Activated effector memory CD4-positive, alpha-beta T cell treated with anti-CD3 and anti-CD28 coated beads, Interleukin-2, amount 50 U/mL, for 16 hours (primary cell): ENCODE measurements at regions not wholly inside any gene's neighbourhood (a gene's known extent, or its start where the extent isn't known, plus 50 kb on each side); places are given as distances from the start of the nearest gene placed in this dataset.
"Not testable (repeated sequence)": the region's sequence is repeated elsewhere in the genome, so short reads cannot be mapped to it uniquely, and the experiment has no call there.

Experiments used
- DNase-seq: peaks from one replicate; pipeline ENCODE4 v3.0.0-alpha.2; 2020

GRCh38 chr10:42988517-42989395 is 88.1 kb upstream of the RET start:
- DNase-seq: no peak

DNA sequence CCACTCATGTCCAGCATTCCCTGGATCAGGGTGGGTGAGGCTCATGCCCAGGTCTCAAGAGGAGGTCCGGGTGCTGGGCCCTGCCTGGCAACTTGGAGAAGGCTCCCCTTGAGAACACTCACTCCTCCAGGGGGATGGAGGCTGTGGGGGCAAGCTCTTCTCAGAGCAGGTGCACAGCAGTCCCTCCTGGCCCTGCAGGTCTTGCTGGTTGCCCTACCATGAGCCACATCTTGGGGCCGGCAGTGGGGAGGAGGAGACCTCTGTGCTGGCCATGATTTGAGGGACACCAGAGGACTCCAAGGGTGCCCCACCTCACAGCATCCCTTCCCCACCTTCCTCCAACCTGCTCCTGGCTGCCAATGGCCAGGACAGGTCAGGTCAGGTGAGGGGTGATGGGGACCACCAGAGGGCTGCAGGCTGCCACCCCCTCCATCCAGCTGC is 87.4 kb upstream of the RET start:
- peak; percentile 61 for DNase-seq

- no peak for DNase-seq
Measured at GRCh38 chr10:42990016-42990720, 86.7 kb upstream of the RET start.

GRCh38 chr10:42990721-42991441 is 86.0 kb upstream of the RET start:
- peak; percentile 59 for DNase-seq

DNA sequence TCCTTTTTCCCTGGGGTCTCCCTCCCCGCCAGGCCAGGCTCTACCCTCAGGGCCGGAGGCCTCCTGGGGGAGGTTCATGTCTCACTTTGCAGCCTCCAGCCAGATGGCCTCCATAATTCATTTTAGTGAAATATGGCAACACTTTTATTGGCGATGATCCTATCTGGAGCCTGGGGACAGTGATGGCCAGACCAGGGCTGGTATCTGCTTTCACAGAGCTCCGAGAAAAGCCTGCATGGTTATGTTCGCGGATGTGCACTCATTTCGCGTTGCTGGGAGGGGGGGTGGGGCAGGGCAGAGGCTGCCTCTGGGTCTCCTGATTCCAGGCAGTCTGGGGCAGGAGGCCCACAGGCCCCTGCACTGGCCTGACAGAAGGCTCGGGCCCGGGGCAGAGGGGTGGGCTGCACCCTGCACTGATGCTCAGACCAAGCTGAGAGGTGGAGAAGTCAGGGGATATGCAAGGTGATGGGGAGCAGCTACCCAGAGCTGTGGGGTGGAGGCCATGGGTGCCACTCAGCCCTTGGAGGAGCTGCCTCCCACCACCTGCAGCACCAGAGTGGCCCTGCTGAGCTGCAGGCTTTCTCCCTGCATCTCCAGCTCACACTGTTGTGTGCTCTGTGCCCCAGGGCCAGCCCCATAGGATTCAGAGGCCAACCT is 85.3 kb upstream of the RET start:
- no peak for DNase-seq

DNA sequence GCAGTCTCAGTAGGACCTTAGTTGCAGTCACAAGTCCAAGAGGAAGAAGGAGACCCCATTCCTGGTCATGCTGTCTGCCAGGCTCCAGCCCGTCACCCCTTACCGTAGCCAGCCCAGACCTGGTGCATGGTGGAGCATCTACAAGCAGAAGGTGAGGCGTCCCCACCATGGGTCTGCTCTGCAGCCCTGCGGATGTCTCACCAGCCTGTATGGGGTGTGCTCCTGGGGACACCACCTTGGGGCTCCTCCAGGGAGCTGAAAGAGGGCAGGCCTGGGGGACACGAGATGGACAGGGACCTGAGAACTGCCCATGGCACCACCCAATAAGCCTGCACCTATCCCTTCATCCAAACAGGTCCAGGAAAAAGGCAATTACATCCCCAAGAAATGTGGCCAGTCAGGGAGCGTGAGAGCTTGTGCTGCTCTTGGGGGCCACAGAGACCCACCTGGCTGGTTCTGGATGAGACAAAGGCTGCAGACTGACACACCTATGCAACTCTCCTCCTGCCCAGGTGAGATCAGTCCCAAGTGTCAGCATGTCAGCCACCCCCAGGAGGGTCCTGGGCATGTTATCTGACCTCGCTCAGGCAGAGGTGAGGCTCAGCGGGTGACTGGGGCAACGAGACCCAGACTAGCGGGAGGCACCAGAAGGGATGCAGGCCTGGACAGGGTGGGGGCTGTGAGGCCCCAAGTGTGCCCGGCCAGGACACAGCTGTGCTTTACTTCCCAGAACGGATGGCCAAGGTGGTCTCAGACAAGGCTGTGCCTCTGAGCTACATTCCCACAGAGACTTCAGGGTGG is 84.5 kb upstream of the RET start:
- no peak for DNase-seq

GRCh38 chr10:42992957-42993390 is 83.9 kb upstream of the RET start:
- DNase-seq: no peak

DNA sequence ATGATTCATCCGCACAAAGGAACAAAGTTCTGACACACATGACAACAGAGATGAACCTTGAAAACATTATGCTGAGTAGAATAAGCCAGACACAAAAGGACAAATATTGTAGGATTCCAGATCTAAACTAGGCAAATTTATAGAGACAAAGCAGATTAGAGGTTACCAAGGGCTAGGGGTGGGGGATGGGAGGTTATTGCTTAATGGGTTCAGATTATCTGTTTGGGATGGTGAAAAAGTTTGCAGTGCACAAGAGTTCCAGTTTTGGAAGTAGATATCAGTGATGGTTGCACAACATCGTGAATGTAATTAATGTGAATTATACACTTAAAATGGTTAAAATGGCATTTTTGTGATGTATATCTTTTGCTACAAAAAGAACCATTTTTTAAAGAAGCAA is 82.0 kb upstream of the RET start:
- not testable (repeated sequence) for DNase-seq

- DNase-seq: no peak
Measured at GRCh38 chr10:42995537-42995936, 81.3 kb upstream of the RET start.

DNA sequence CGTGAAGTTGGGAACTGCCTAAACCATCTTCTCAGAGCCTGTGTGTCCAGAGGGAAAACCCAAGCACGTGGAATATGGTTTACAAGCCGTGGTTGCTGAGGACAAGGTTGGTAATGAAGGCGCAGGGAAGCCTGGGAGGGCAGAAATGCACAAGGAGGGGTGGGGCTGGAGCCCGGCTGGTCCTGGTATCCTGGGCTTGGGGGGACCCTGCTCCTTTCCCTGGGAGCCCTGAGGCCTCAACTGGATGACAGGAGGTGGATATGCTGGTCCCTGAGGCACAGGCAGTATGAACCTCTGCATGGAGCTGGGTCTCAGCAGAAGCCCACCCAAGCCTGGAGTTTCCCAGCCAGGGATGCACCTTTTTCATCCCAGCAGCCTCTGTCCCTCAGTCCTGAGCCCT is 80.3 kb upstream of the RET start:
- DNase-seq: no peak

- DNase-seq: peak; percentile 42
Measured at GRCh38 chr10:42997151-42997848, 79.6 kb upstream of the RET start.

DNA sequence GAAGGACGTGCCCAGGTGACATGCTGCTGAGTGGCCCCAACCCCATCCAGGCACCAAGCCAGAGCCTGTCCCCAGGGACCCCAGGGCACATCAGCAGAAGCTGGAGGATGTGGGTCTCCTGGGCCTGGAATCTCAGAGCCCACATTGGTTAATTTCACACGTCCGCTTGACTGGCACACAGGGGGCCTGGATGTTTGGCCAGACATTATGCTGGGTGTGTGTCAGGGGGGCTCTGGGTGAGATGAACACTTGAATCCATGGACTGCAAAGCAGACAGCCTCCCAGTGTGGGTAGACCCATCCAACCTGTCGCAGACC is 79.1 kb upstream of the RET start:
- DNase-seq: peak; percentile 53

- peak; percentile 52 for DNase-seq
Measured at GRCh38 chr10:42998481-42999384, 78.1 kb upstream of the RET start.

- DNase-seq: peak; percentile 43
Measured at GRCh38 chr10:42999385-43000020, 77.4 kb upstream of the RET start.

DNA sequence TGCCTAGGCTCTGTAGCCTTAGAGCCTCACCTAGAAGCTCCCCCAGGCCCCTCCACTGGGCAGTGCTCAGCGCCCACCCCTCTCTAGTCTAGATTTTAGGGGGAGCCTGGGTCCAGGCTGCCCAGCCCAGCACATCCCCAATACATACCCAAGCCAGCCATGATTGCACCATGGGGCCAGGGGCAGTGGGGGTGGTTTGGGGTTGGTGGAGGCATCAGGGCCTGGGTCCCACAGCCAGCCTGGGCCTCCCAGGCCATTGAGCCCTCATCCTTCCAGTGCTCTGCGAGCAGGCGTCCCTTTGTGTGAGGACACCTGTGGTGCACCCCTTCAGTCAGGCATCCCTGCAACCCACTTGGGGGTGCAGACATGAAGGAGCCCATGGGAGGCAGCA is 76.9 kb upstream of the RET start:
- DNase-seq: peak; percentile 51

GRCh38 chr10:43000651-43001426 is 76.0 kb upstream of the RET start:
- DNase-seq: peak; percentile 44

DNA sequence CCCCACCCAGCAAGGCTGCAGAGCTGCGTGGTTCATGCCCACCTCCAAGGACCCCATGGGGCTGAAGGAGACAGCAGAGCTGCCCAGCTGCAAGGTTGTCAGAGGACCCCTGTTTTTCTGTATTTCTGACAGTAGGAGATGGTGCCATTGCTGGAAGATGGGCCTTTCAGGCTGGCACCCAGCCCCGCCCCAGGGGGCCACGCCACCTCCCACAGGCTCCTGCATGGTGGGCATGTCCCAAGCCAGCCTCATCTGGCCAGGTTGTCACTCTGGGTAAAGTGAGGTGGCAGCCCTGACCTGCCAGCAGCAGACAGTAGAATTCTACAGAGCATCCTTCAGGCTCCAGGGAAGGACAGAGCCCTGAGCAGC is 75.5 kb upstream of the RET start:
- DNase-seq: no peak

- DNase-seq: no peak
Measured at GRCh38 chr10:43002596-43002995, 74.3 kb upstream of the RET start.

DNA sequence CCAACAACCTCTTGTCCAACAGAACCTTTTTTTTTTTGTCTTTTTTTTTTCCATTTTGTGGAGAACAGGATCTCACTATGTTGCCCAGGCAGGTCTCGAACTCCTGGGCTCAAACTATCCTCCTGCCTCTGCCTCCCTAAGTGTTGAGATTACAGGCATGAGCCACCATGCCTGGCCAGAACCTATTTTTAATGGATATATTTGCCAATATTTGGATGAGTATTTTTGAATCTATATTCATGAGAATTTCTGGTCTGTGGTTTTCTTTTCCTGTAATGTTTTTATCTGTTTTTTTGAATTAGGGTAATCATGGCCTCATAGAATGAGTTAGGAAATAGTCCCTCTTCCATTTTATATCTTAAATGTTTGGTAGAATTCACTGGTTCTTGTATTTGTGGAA is 70.4 kb upstream of the RET start:
- no peak for DNase-seq
